Hepatocyte (in vitro differentiated cells): ENCODE measurements at regions not wholly inside any gene's neighbourhood (a gene's known extent, or its start where the extent isn't known, plus 50 kb on each side); places are given as distances from the start of the nearest gene placed in this dataset.

Experiments
- DNase-seq: peaks from one replicate; pipeline ENCODE4 v3.0.0-alpha.2; 2016; ENCODE audit warnings: low spot score
- H2AFZ ChIP-seq: fragments of 200-600 bp; sonication (generic); 2 replicates; pipeline ENCODE4 v1.6.0; 2016; ENCODE audit warnings: antibody characterized with exemption, mild to moderate bottlenecking
- H3K27ac ChIP-seq: fragments of 200-600 bp; sonication (generic); 2 replicates; pipeline ENCODE4 v1.5.1; 2016; ENCODE audit warnings: mild to moderate bottlenecking
- H3K27me3 ChIP-seq: fragments of 200-600 bp; sonication (generic); 2 replicates; pipeline ENCODE4 v1.6.1; 2016
- H3K36me3 ChIP-seq: fragments of 200-600 bp; sonication (generic); replicated peaks from 2 replicates; pipeline ENCODE4 v1.5.1; 2016; ENCODE audit warnings: low read depth; ENCODE audit not compliant: insufficient read depth
- H3K4me1 ChIP-seq: fragments of 200-600 bp; sonication (generic); 2 replicates; pipeline ENCODE4 v1.5.1; 2016; ENCODE audit warnings: mild to moderate bottlenecking, moderate library complexity; ENCODE audit not compliant: insufficient read depth
- H3K4me2 ChIP-seq: fragments of 200-600 bp; sonication (generic); 2 replicates; pipeline ENCODE4 v1.6.0; 2016
- H3K4me3 ChIP-seq: fragments of 200-600 bp; sonication (generic); 2 replicates; pipeline ENCODE4 v1.5.1; 2016; ENCODE audit warnings: mild to moderate bottlenecking
- H3K79me2 ChIP-seq: fragments of 200-600 bp; sonication (generic); 2 replicates; pipeline ENCODE4 v1.6.0; 2017; ENCODE audit warnings: mild to moderate bottlenecking
- H3K9me2 ChIP-seq: fragments of 200-600 bp; sonication (generic); replicated peaks from 2 replicates; pipeline ENCODE4 v1.6.0; 2017; ENCODE audit warnings: mild to moderate bottlenecking; ENCODE audit not compliant: insufficient read depth
- H3K9me3 ChIP-seq: fragments of 200-600 bp; sonication (generic); 2 replicates; pipeline ENCODE4 v1.5.1; 2016; ENCODE audit warnings: low read depth, mild to moderate bottlenecking
- H4K20me1 ChIP-seq: fragments of 200-600 bp; sonication (generic); 2 replicates; pipeline ENCODE4 v1.6.0; 2016; ENCODE audit warnings: mild to moderate bottlenecking; ENCODE audit not compliant: insufficient read depth, poor library complexity, severe bottlenecking
- CTCF ChIP-seq: fragments of 200-600 bp; sonication (generic); IDR thresholded peaks from 2 replicates; pipeline ENCODE4 v1.5.1; 2016; ENCODE audit warnings: antibody characterized with exemption, mild to moderate bottlenecking; ENCODE audit not compliant: poor library complexity
- EZH2 ChIP-seq: fragments of 200-600 bp; sonication (generic); IDR thresholded peaks from 2 replicates; pipeline ENCODE4 v1.6.1; 2016; ENCODE audit warnings: antibody characterized with exemption, mild to moderate bottlenecking, borderline replicate concordance
- EZH2phosphoT487 ChIP-seq: fragments of 200-600 bp; sonication (generic); IDR thresholded peaks from one replicate; pipeline ENCODE4 v1.6.1; 2018; ENCODE audit warnings: antibody characterized with exemption, mild to moderate bottlenecking, low read depth, moderate library complexity; ENCODE audit not compliant: unreplicated experiment, severe bottlenecking
- WGBS: methylation state at CpG from one replicate; pipeline ENCODE4 v1.1.6; 2016; ENCODE audit warnings: low lambda C conversion rate; ENCODE audit errors: missing lambda C conversion rate; 5-methylcytosine and 5-hydroxymethylcytosine counted together

GRCh38 chr16:5993356-5993755, 895.8 kb upstream of the EEF2KMT start:
- Histone ChIP-seq H3K27me3 (no peaks in the 10 kb centered on the region), H3K36me3 (no peaks in the 10 kb centered on the region), H3K9me2 (no peaks in the 10 kb centered on the region), H3K4me2 (no peak overlapping the region), H3K9me3 (no peaks in the 10 kb centered on the region), H3K27ac (no peak overlapping the region), H3K79me2 (no peaks in the 10 kb centered on the region), H3K4me3 (no peak overlapping the region), H2AFZ (no peak overlapping the region), H3K4me1 (no peaks in the 10 kb centered on the region), H4K20me1 (no peaks in the 10 kb centered on the region)
- 98% methylated on average over 2 of the region's 2 CpGs for WGBS
- no peak for DNase-seq
- TF ChIP-seq EZH2phosphoT487 (no peak), CTCF (no peak), EZH2 (no peak)

- WGBS: 56% methylated on average over 11 of the region's 11 CpGs
- no peaks in the 10 kb centered on the region for H3K9me3 ChIP-seq
- no peak overlapping the region for H2AFZ ChIP-seq
- H3K79me2 ChIP-seq: no peaks in the 10 kb centered on the region
- H3K4me1 ChIP-seq: no peaks in the 10 kb centered on the region
- no peak overlapping the region for H3K27ac ChIP-seq
- no peak overlapping the region for H3K4me3 ChIP-seq
- H3K36me3 ChIP-seq: no peaks in the 10 kb centered on the region
- TF ChIP-seq EZH2 (no peak), EZH2phosphoT487 (no peak), CTCF (no peak)
- DNase-seq: no peak
- no peaks in the 10 kb centered on the region for H4K20me1 ChIP-seq
- H3K27me3 ChIP-seq: no peaks in the 10 kb centered on the region
- H3K4me2 ChIP-seq: no peak overlapping the region
- H3K9me2 ChIP-seq: no peaks in the 10 kb centered on the region
These were observed 885.4 kb upstream of the EEF2KMT start for GRCh38 chr16:5982979-5983378.

DNA sequence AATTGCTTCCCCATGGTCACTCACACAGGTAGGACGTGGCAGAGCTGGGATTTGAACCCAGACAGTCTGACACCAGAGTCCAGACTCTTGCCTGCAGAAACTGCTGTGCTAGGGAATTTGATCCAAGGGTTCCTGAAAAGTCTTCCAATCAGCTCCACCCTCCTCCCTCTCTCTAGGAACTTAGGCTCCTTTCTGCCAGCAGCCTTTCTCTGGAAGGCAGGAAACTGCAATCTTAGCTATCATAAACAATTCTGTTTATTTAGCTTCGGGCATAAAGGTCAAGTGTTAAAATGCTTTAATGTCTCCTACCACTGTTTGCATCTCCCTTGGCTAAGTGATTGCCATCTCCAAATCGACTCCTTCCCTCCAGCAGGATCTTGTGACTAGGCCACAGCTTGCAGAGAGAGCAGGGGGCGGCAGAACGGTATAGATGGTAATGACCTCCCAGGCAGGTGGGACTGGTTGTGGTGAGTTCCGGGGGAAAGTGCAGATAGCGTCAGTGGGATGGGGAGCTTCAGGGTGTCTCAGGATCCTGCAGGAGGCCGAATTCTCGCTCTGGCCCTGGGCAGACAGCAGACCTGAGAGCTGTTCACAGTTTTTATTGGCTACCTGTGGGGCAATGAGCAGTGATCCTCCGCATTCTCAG, 882.4 kb upstream of the EEF2KMT start:
- no peak for DNase-seq
- H3K27me3 ChIP-seq: no peaks in the 10 kb centered on the region

More for the DNA sequence above, 882.4 kb upstream of the EEF2KMT start:
- TF ChIP-seq EZH2phosphoT487 (no peak), EZH2 (no peak), CTCF (no peak)
- Histone ChIP-seq H3K36me3 (no peaks in the 10 kb centered on the region), H3K9me3 (no peaks in the 10 kb centered on the region), H3K4me1 (no peaks in the 10 kb centered on the region), H4K20me1 (no peaks in the 10 kb centered on the region), H3K79me2 (no peaks in the 10 kb centered on the region), H3K4me2 (no peak overlapping the region), H3K9me2 (no peaks in the 10 kb centered on the region), H3K4me3 (no peak overlapping the region), H3K27ac (no peak overlapping the region), H2AFZ (no peak overlapping the region)
- WGBS: 17% methylated on average over 10 of the region's 10 CpGs
